IMR-90 (cell line): ENCODE measurements at regions not wholly inside any gene's neighbourhood (a gene's known extent, or its start where the extent isn't known, plus 50 kb on each side); places are given as distances from the start of the nearest gene placed in this dataset.

Source experiments
- ATAC-seq: fragments of 200-7000 bp; cut with Tn5 transposase; 2 replicates; pipeline ENCODE4 v1.9.1; 2020; ENCODE audit warnings: low read depth, mild to moderate bottlenecking, moderate library complexity
- BruUV-seq: library from RNA; stranded (reverse); fragments of 400-500 nt; replicated peaks from 2 replicates; lab custom pipeline; 2021; lab: Mats Ljungman, UMichigan
- CTCF ChIA-PET: fragments of 300-600 bp; formaldehyde crosslinking; extraction: SDS; loops from one replicate; lab custom pipeline; 2021; ENCODE audit warnings: antibody characterized with exemption; lab: Yijun Ruan, JAX
- POLR2A ChIA-PET: fragments of 300-600 bp; sonication (Branson Sonifier 250); formaldehyde crosslinking; loops from one replicate; lab custom pipeline; 2022; ENCODE audit warnings: antibody characterized with exemption; ENCODE audit not compliant: unreplicated experiment; lab: Charles Lee
- DNase-seq: peaks from one replicate; pipeline ENCODE4 v3.0.0; 2013
- H2AFZ ChIP-seq: replicated peaks from 2 replicates; pipeline ENCODE3; 2013; ENCODE audit warnings: low read length, mild to moderate bottlenecking; ENCODE audit not compliant: poor library complexity
- H2AK5ac ChIP-seq: 2 replicates; pipeline ENCODE4 v1.6.1; 2013; ENCODE audit warnings: low read depth, low read length, inconsistent platforms
- H2AK9ac ChIP-seq: replicated peaks from 2 replicates; pipeline ENCODE3; 2013; ENCODE audit warnings: mild to moderate bottlenecking, low read depth, low read length, moderate library complexity; ENCODE audit not compliant: poor library complexity
- H2BK120ac ChIP-seq: 2 replicates; pipeline ENCODE4 v1.6.1; 2013; ENCODE audit warnings: low read depth, low read length, inconsistent platforms
- H2BK15ac ChIP-seq: 3 replicates; pipeline ENCODE4 v1.6.1; 2013; ENCODE audit warnings: low read depth, low read length, inconsistent platforms
- H2BK20ac ChIP-seq: 2 replicates; pipeline ENCODE4 v1.6.1; 2013; ENCODE audit warnings: low read depth, mild to moderate bottlenecking, inconsistent platforms, low read length, moderate library complexity
- H2BK5ac ChIP-seq: 2 replicates; pipeline ENCODE4 v1.6.1; 2013; ENCODE audit warnings: mild to moderate bottlenecking, low read depth, low read length, inconsistent platforms; ENCODE audit not compliant: poor library complexity, severe bottlenecking
- H3K14ac ChIP-seq: replicated peaks from 2 replicates; pipeline ENCODE4 v1.6.1; 2013; ENCODE audit warnings: low read depth, low read length, inconsistent platforms
- H3K18ac ChIP-seq: 2 replicates; pipeline ENCODE4 v1.6.1; 2013; ENCODE audit warnings: low read depth, low read length, control low read depth
- H3K23ac ChIP-seq: 2 replicates; pipeline ENCODE4 v1.6.1; 2013; ENCODE audit warnings: low read depth, low read length, inconsistent platforms
- H3K27ac ChIP-seq: 2 replicates; pipeline ENCODE4 v1.5.1; 2013; ENCODE audit warnings: mild to moderate bottlenecking, control low read depth, low read length; ENCODE audit not compliant: insufficient read depth
- H3K27me3 ChIP-seq: 2 replicates; pipeline ENCODE4 v1.6.1; 2013; ENCODE audit warnings: low read length; ENCODE audit not compliant: control insufficient read depth, insufficient read depth
- H3K36me3 ChIP-seq: 2 replicates; pipeline ENCODE4 v1.6.1; 2013; ENCODE audit warnings: low read length, mixed read lengths; ENCODE audit not compliant: control insufficient read depth, insufficient read depth
- H3K4ac ChIP-seq: 2 replicates; pipeline ENCODE4 v1.6.1; 2013; ENCODE audit warnings: low read depth, low read length, inconsistent platforms
- H3K4me1 ChIP-seq: 2 replicates; pipeline ENCODE4 v1.6.1; 2013; ENCODE audit warnings: low read length, mixed read lengths; ENCODE audit not compliant: control insufficient read depth, insufficient read depth
- H3K4me2 ChIP-seq: 2 replicates; pipeline ENCODE4 v1.6.1; 2013; ENCODE audit warnings: low read depth, mild to moderate bottlenecking, control low read depth, low read length, moderate library complexity
- H3K4me3 ChIP-seq: 2 replicates; pipeline ENCODE4 v1.5.1; 2013; ENCODE audit warnings: low read depth, mild to moderate bottlenecking, control low read depth, low read length, moderate library complexity; ENCODE audit not compliant: insufficient read depth
- H3K56ac ChIP-seq: 2 replicates; pipeline ENCODE4 v1.6.1; 2013; ENCODE audit warnings: low read length, inconsistent platforms; ENCODE audit not compliant: insufficient read depth; ENCODE audit errors: extremely low read depth
- H3K79me1 ChIP-seq, 2 experiments: 2 replicates each; pipeline ENCODE4 v1.6.1; 2013; ENCODE audit warnings: low read length in 2 of 2, inconsistent platforms in 1 of 2, low read depth in 1 of 2
- H3K9ac ChIP-seq: 2 replicates; pipeline ENCODE4 v1.6.1; 2013; ENCODE audit warnings: low read depth, low read length, control low read depth
- H3K9me1 ChIP-seq: 2 replicates; pipeline ENCODE4 v1.6.1; 2013; ENCODE audit warnings: low read length, inconsistent platforms; ENCODE audit not compliant: insufficient read depth
- H3K9me3 ChIP-seq: 2 replicates; pipeline ENCODE4 v1.6.1; 2013; ENCODE audit warnings: low read length; ENCODE audit not compliant: control insufficient read depth, insufficient read depth
- H4K20me1 ChIP-seq: 2 replicates; pipeline ENCODE4 v1.6.1; 2013; ENCODE audit warnings: low read length, inconsistent platforms; ENCODE audit not compliant: insufficient read depth
- H4K5ac ChIP-seq: 2 replicates; pipeline ENCODE4 v1.6.1; 2013; ENCODE audit warnings: mild to moderate bottlenecking, low read depth, low read length, control low read depth
- H4K8ac ChIP-seq, 2 experiments: 2 replicates each; pipeline ENCODE4 v1.6.1; 2013; ENCODE audit warnings: low read depth in 2 of 2, low read length in 2 of 2, control low read depth in 1 of 2, inconsistent platforms in 1 of 2
- H4K91ac ChIP-seq: 2 replicates; pipeline ENCODE4 v1.6.1; 2013; ENCODE audit warnings: low read depth, low read length, inconsistent platforms; ENCODE audit not compliant: insufficient read depth
- BHLHE40 ChIP-seq: fragments of 150-350 bp; IDR thresholded peaks from 2 replicates; pipeline ENCODE4 v1.6.1; 2016; ENCODE audit warnings: mild to moderate bottlenecking, low read depth, low read length
- CEBPB ChIP-seq: IDR thresholded peaks from 2 replicates; pipeline ENCODE4 v1.6.1; 2012; ENCODE audit warnings: low read depth, low read length, improper control_type of control experiment
- POLR2A ChIP-seq: IDR thresholded peaks from 2 replicates; pipeline ENCODE4 v1.6.1; 2012; ENCODE audit warnings: mild to moderate bottlenecking, low read depth, low read length
- SMC3 ChIP-seq: fragments of 150-350 bp; IDR thresholded peaks from 2 replicates; pipeline ENCODE4 v1.6.1; 2016; ENCODE audit warnings: low read depth, mild to moderate bottlenecking, antibody characterized with exemption, low read length, moderate library complexity
- WGBS, 2 experiments: methylation state at CpG; one replicate each; pipeline versions ENCODE4 v1.1.5 to v1.1.7; 2013; ENCODE audit warnings: missing lambda C conversion rate in 2 of 2; ENCODE audit not compliant: insufficient read length in 1 of 2; ENCODE audit errors: extremely low coverage in 2 of 2; 5-methylcytosine and 5-hydroxymethylcytosine counted together
- dilution Hi-C: fragments of 300-500 bp; cut with HindIII; formaldehyde crosslinking; loops from one replicate; pipeline ENCODE4 v1.14.3; 2018; ENCODE audit warnings: low sequenced_read_pairs; ENCODE audit not compliant: unreplicated experiment
- in situ Hi-C: fragments of 300-500 bp; cut with MboI; formaldehyde crosslinking; loops from 3 replicates; pipeline ENCODE4 v1.14.3; 2019; ENCODE audit warnings: low sequenced_read_pairs, inconsistent platforms, mixed read lengths
- intact Hi-C: fragments of 100-400 bp; cut with micrococcal nuclease; formaldehyde crosslinking; loops from 2 replicates; pipeline ENCODE4 v1.10.0; 2022
- TF ChIP-seq, protein P1 (sequence below): fragments of 150-350 bp; IDR thresholded peaks from 2 replicates; pipeline ENCODE4 v1.6.1; 2016; ENCODE audit warnings: low read depth, mild to moderate bottlenecking, low read length, moderate library complexity, borderline replicate concordance
- TF ChIP-seq, protein P2 (sequence below): fragments of 150-350 bp; IDR thresholded peaks from 2 replicates; pipeline ENCODE4 v1.6.1; 2017; ENCODE audit warnings: mild to moderate bottlenecking, antibody characterized with exemption, low read length, low read depth
- TF ChIP-seq, protein P3 (sequence below): conservative IDR thresholded peaks from 2 replicates; pipeline ENCODE4 v1.5.1; 2012; ENCODE audit warnings: mild to moderate bottlenecking, low read depth, low read length, improper control_type of control experiment

DNA sequence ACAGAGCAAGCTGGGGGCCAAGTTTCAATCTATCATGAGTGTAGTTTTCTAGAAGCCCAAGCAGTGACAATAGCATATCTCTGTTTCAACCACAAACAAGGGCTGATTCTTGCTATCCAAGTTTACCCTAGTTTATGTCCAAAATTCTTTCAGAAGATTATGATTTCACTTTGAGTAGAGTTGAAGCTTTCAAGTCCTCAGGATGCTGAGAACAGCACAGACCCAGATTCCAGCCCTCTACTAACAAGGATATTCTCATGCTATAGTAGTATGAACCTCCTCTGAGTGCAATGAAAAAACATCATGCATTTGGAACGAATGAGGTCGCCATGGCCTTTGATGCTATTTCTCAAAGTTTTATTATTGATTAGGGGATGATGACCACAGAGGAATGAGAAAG is 344.1 kb upstream of the NPVF start:
- H3K27me3 ChIP-seq: no peaks in the 10 kb centered on the region
- H3K36me3 ChIP-seq: no peaks in the 10 kb centered on the region
- no peak overlapping the region for H4K5ac ChIP-seq
- H3K9me1 ChIP-seq: no peaks in the 10 kb centered on the region
- no peak overlapping the region for H3K9ac ChIP-seq
- ATAC-seq (no peak), DNase-seq (no peak)
- no peak overlapping the region for H2BK15ac ChIP-seq
- no peak overlapping the region for H3K23ac ChIP-seq
- no peak for TF ChIP-seq SMC3
- TF ChIP-seq, protein P1, sequence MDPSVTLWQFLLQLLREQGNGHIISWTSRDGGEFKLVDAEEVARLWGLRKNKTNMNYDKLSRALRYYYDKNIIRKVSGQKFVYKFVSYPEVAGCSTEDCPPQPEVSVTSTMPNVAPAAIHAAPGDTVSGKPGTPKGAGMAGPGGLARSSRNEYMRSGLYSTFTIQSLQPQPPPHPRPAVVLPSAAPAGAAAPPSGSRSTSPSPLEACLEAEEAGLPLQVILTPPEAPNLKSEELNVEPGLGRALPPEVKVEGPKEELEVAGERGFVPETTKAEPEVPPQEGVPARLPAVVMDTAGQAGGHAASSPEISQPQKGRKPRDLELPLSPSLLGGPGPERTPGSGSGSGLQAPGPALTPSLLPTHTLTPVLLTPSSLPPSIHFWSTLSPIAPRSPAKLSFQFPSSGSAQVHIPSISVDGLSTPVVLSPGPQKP: no peak
- TF ChIP-seq, protein P2, sequence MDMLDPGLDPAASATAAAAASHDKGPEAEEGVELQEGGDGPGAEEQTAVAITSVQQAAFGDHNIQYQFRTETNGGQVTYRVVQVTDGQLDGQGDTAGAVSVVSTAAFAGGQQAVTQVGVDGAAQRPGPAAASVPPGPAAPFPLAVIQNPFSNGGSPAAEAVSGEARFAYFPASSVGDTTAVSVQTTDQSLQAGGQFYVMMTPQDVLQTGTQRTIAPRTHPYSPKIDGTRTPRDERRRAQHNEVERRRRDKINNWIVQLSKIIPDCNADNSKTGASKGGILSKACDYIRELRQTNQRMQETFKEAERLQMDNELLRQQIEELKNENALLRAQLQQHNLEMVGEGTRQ: no peak
- TF ChIP-seq, protein P3, sequence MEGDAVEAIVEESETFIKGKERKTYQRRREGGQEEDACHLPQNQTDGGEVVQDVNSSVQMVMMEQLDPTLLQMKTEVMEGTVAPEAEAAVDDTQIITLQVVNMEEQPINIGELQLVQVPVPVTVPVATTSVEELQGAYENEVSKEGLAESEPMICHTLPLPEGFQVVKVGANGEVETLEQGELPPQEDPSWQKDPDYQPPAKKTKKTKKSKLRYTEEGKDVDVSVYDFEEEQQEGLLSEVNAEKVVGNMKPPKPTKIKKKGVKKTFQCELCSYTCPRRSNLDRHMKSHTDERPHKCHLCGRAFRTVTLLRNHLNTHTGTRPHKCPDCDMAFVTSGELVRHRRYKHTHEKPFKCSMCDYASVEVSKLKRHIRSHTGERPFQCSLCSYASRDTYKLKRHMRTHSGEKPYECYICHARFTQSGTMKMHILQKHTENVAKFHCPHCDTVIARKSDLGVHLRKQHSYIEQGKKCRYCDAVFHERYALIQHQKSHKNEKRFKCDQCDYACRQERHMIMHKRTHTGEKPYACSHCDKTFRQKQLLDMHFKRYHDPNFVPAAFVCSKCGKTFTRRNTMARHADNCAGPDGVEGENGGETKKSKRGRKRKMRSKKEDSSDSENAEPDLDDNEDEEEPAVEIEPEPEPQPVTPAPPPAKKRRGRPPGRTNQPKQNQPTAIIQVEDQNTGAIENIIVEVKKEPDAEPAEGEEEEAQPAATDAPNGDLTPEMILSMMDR: no peak
- TF ChIP-seq CEBPB: no peak
- TF ChIP-seq POLR2A: no peak
- no peak for TF ChIP-seq BHLHE40
- H3K4me2 ChIP-seq: no peak overlapping the region
- no peak overlapping the region for H3K56ac ChIP-seq
- intact Hi-C loops: loop anchor here (1.0 kb wide), 1 partner anchor 24 kb away; no protein-coding TSS in a partner anchor
- no peak overlapping the region for H4K91ac ChIP-seq
- no peaks in the 10 kb centered on the region for H3K9me3 ChIP-seq
- WGBS, 2 experiments: no CpG with 5 or more reads among the region's 2 CpGs
- no peaks in the 10 kb centered on the region for H4K20me1 ChIP-seq
- no peak overlapping the region for H3K18ac ChIP-seq
- no peak overlapping the region for H2BK20ac ChIP-seq
- CTCF ChIA-PET: no interaction called here
- H2BK120ac ChIP-seq: no peak overlapping the region
- no peak overlapping the region for H2BK5ac ChIP-seq
- in situ Hi-C loops: no loop called here
- dilution Hi-C loops: no loop called here
- no peak overlapping the region for H3K14ac ChIP-seq
- H3K4me3 ChIP-seq: no peak overlapping the region
- no peak overlapping the region for H2AK5ac ChIP-seq
- H3K4ac ChIP-seq: no peak overlapping the region
- POLR2A ChIA-PET: no interaction called here
- no peak overlapping the region for H2AFZ ChIP-seq
- no peak overlapping the region for H4K8ac ChIP-seq
- no peaks in the 10 kb centered on the region for H3K79me1 ChIP-seq
- no peak overlapping the region for H3K27ac ChIP-seq
- no TSS peak for BruUV-seq
- no peaks in the 10 kb centered on the region for H3K4me1 ChIP-seq
- no peak overlapping the region for H2AK9ac ChIP-seq
